DMS114 treated with DMSO at 0.1 percent for 48 hours (cell line): ENCODE measurements at regions not wholly inside any gene's neighbourhood (a gene's known extent, or its start where the extent isn't known, plus 50 kb on each side); places are given as distances from the start of the nearest gene placed in this dataset.

ENCODE experiments used
- DNase-seq: peaks from one replicate; lab custom pipeline; 2025; ENCODE audit not compliant: unreplicated experiment; lab: John Stamatoyannopoulos, UW

DNA sequence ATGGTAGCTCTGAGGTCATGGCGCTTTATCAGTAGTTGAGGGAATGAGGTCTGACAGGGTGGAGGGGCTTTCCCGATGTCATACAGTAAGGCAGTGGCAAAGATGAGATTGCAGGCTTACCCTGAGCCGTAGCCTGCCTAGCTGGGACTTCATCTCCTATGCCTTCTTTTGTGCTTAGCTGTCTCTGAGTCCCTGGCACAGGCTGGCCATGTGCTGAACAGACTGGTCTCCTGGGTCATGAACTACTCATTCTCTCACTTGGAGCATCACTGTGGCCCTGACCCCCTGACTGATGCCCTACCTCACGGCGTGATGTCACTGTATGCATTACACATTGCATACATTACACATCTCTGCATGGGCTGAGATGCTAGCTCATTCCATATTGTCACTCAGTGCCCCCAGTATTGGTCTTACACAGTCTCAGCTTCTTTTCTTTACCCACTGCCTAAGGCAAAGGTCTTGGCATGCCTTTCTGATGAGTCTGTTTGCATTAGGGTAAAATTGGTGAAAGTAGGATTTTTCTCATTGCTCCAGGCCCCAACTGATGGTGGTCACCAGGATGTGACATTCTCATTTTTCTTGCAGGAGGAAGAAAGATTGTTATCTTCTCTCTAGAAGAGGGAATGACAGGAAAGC, 389.4 kb upstream of the CADM1 start:
- no peak for DNase-seq

GRCh38 chr11:115892016-115892415, 387.8 kb upstream of the CADM1 start:
- DNase-seq: no peak

- DNase-seq: no peak
Measured at GRCh38 chr11:115891581-115891980, 387.4 kb upstream of the CADM1 start.

- no peak for DNase-seq
Measured at GRCh38 chr11:115890500-115890899, 386.3 kb upstream of the CADM1 start.

DNA sequence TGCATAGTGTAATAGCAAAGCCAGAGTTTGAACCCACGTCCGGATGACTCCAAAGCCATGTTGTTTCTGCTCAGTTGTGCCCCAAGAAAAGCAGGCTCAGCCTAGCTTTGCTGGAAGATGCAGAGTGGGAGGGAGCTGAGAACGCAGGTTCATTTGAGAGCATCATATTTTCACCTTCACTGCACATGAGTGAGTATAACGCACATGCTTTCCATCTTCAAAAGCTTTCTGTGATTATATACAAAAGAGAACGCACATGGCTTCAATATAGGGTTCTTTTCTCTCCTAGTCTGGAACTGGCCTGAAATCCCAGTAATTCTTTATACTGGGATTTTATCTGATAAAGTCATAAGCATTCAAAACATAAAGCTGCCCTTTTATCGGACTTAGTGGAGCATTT, 385.5 kb upstream of the CADM1 start:
- no peak for DNase-seq

GRCh38 chr11:115887727-115888126, 383.5 kb upstream of the CADM1 start:
- DNase-seq: no peak

DNA sequence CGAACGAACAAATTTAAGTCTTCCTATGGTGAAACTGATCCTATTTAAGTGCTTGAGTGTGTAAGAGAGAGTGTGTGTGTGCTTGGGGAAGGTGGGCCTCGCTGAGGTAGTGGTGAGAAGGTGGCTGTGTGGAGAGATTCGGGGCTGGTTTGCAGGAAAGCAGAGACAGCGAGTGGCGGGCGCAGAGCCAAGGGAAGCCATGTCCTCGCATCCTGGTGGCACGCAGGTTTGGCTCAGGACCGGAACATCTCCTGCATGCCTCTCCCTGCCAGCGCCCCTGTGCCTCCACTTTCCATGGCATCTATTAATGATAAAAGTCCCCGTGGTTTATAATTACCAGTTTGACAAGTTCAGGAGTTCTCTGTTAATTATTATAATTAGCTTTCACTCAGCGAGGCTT, 383.1 kb upstream of the CADM1 start:
- DNase-seq: no peak

DNA sequence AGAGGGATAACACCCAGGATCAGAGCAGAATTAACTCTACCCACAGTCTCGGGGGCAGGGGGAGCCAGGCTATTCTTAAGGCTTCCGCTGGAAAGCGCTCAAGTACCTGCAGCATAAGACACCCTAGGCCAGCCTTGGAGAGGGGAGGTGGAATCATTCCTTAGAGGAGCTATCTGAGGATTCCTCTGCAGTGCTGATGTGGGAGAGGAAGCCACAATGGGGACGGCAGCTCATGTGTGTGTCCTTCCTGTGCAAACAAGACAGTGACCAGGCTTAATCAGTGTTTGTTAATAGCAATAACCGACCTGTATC, 382.2 kb upstream of the CADM1 start:
- DNase-seq: no peak

GRCh38 chr11:115885535-115886421, 381.6 kb upstream of the CADM1 start:
- DNase-seq: no peak

- no peak for DNase-seq
Measured at GRCh38 chr11:115884800-115885534, 380.8 kb upstream of the CADM1 start.

DNA sequence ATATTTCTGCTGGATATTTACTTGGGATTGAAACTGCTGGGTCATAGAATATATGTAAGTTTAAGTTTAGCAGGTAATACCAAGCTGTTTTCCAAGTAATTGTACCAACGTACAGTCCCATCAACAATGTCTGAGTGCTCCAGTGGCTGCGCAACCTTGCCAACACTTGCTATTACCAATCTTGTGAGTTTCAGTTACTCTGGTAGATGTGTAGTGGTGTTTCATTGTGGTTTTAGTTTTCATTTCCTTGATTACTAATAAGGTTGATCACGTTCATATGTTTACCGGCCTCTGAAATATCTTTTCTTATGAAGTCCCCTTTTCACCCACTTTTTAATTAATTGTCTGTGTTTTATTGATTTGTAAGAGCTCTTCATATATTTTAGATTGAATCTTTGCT, 370.6 kb upstream of the CADM1 start:
- no peak for DNase-seq

GRCh38 chr11:115873813-115874212, 369.6 kb upstream of the CADM1 start:
- no peak for DNase-seq

- DNase-seq: no peak
Measured at GRCh38 chr11:115872416-115872815, 368.2 kb upstream of the CADM1 start.

DNA sequence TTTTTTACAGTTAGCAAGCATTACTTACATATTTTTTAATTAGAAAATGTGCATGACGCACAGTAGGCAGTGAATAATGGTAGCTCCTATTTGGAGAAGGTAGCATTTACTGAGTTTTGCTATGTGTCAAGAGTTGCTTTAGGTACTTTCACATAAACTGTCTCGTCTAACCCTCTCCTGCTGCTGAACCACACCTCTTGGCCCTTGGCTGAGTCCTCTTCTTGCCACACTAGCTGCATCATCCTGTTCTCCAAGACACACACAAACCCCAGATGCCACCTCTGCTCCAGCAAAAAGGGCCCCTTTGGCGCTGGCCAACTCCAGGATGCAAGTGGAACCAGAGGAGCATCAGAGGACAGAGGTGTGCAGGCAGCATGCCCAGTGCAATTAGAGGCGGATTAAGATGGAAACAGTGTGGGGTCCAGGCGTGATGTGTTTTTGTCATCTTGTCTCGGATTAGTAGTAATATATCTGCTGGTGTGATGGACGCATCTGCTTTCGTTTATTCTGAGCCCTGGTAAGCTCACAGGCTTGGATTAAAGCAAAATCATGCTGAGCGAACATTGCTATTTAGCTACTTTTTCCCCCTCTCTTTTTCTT, 367.0 kb upstream of the CADM1 start:
- no peak for DNase-seq

GRCh38 chr11:115869780-115870431, 365.7 kb upstream of the CADM1 start:
- DNase-seq: no peak

DNA sequence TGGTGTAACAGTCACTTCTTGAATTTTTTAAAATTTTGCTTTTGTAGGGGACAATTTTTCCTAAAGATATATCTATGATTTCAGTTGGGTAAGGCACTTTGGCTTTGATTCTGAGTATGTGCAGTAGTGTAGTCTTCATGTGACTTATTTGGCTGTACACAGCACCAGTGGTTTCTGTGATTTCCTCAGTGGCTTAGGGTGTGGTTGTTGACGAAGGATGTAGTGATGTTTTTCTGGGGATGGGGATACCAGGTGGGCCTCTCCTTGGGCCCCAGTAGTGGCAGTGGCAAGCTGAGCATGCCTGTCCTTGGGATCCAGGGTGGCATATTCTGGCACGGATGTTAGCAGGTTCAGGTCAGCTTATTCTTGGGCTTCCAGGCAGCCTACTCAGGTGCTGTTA, 364.9 kb upstream of the CADM1 start:
- DNase-seq: no peak

- DNase-seq: no peak
Measured at GRCh38 chr11:115860246-115860645, 356.0 kb upstream of the CADM1 start.

GRCh38 chr11:115848611-115849010, 344.4 kb upstream of the CADM1 start:
- DNase-seq: no peak

- DNase-seq: no peak
Measured at GRCh38 chr11:115848080-115848479, 343.9 kb upstream of the CADM1 start.

DNA sequence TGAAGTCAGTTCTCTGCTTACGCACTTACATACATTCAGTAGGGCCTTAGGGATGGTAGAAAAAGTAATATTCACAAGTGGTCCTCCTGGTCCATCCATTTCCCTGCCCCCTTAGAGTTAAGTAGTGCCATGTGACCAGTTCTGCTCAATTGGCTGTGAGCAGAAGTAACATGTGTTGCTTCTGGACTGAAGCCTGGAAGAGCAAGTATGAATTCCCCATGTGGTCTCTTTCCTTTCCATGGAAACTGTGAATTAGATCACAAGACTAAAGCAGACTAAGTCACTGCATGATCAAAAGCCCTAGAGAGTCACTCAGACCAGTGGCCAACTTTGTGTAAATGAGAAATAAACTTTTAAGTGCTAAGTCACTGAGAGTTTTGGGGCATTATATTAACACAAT, 341.7 kb upstream of the CADM1 start:
- no peak for DNase-seq

DNA sequence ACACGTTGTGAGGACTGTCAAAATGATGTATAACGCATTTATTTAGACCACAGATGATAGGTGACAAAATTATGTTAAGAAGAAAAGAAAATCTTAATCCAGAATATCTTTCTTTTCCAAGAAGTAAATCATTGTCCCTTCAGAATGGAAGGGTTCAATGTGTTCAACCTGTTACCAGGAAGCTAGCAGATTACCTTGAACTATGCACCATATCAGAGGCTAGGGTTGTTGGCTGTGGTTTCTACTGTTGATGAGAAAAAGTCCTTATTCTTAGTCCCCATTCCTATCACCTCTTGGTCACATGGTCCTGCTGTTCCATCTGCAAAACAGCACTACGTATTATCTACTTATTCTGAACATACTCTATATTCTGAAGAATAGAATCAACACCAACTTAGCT, 339.5 kb upstream of the CADM1 start:
- DNase-seq: no peak
